K562 (cell line): ENCODE measurements at regions not wholly inside any gene's neighbourhood (a gene's known extent, or its start where the extent isn't known, plus 50 kb on each side); places are given as distances from the start of the nearest gene placed in this dataset.

Source experiments
- ATAC-seq: fragments of 200-7000 bp; cut with Tn5 transposase; 3 replicates; pipeline ENCODE4 v1.9.1; 2020; ENCODE audit warnings: moderate library complexity
- BruUV-seq: library from RNA; stranded (reverse); fragments of 400-500 nt; replicated peaks from 2 replicates; lab custom pipeline; 2021; lab: Mats Ljungman, UMichigan
- CTCF ChIA-PET: fragments of 300-600 bp; formaldehyde crosslinking; extraction: SDS; loops from one replicate; lab custom pipeline; 2021; ENCODE audit warnings: low intra/inter-chr PET ratio; lab: Yijun Ruan, JAX
- POLR2A ChIA-PET: fragments of 300-600, 350-650 bp; sonication (Branson Sonifier 250); formaldehyde crosslinking; extraction: SDS; loops from one replicate; lab custom pipeline; 2021; ENCODE audit warnings: antibody characterized with exemption, inconsistent platforms; lab: Yijun Ruan, JAX
- DNase-seq, 4 experiments: peaks; one replicate each; pipeline versions ENCODE4 v3.0.0 to v3.0.0-alpha.2; 2011 to 2018; ENCODE audit warnings: low spot score in 3 of 4, mixed read lengths in 3 of 4; ENCODE audit errors: extremely low read depth in 1 of 4
- FAIRE-seq: peaks from 2 replicates; lab custom pipeline; 2011; peaks lifted over from hg19 to GRCh38; lab: Jason Lieb, UNC
- H2AFZ ChIP-seq: 2 replicates; pipeline ENCODE4 v1.6.0; 2011; ENCODE audit warnings: low read depth, low read length, control low read depth, inconsistent platforms
- H3K27ac ChIP-seq: fragments of 200-600 bp; 3 replicates; pipeline ENCODE4 v1.8.0; 2011; ENCODE audit warnings: low read depth, mild to moderate bottlenecking, control low read depth, inconsistent platforms, low read length, moderate library complexity, mixed read lengths; ENCODE audit errors: extremely low read depth
- H3K27me3 ChIP-seq, 2 experiments: fragments of 300-600 bp in 1 of 2; 2 replicates in 1 of 2; 3 replicates in 1 of 2; pipeline versions ENCODE4 v1.6.0 to v1.8.0; 2011; ENCODE audit warnings: inconsistent platforms in 2 of 2, low read length in 2 of 2, mild to moderate bottlenecking in 1 of 2, mixed read lengths in 1 of 2, moderate library complexity in 1 of 2; ENCODE audit not compliant: control insufficient read depth in 2 of 2, insufficient read depth in 2 of 2
- H3K36me3 ChIP-seq: fragments of 300-600 bp; 3 replicates; pipeline ENCODE4 v1.8.0; 2011; ENCODE audit warnings: mild to moderate bottlenecking, low read length, inconsistent platforms; ENCODE audit not compliant: control insufficient read depth, insufficient read depth
- H3K4me1 ChIP-seq, 2 experiments: fragments of 200-600 bp in 1 of 2; replicated peaks in 1 of 2; 2 replicates in 1 of 2; 3 replicates in 1 of 2; pipeline versions ENCODE4 v1.5.1 to v1.8.0; 2011; ENCODE audit warnings: inconsistent platforms in 2 of 2, low read length in 2 of 2, mild to moderate bottlenecking in 1 of 2, mixed read lengths in 1 of 2, moderate library complexity in 1 of 2; ENCODE audit not compliant: control insufficient read depth in 2 of 2, insufficient read depth in 2 of 2
- H3K4me2 ChIP-seq: 2 replicates; pipeline ENCODE4 v1.6.1; 2011; ENCODE audit warnings: low read length, control low read depth, inconsistent platforms, mixed read lengths; ENCODE audit not compliant: insufficient read depth
- H3K4me3 ChIP-seq: fragments of 200-600 bp; sonication (generic), shearing (Covaris generic); 2 replicates; pipeline ENCODE4 v1.5.1; 2016; ENCODE audit warnings: control low read depth, inconsistent platforms
- H3K79me2 ChIP-seq: fragments of 200-600 bp; 3 replicates; pipeline ENCODE4 v1.8.0; 2011; ENCODE audit warnings: low read length, inconsistent platforms; ENCODE audit not compliant: control insufficient read depth, insufficient read depth
- H3K9ac ChIP-seq, 2 experiments: 2 replicates each; pipeline versions ENCODE4 v1.6.0 to v1.6.1; 2011; ENCODE audit warnings: low read depth in 2 of 2, low read length in 2 of 2, control low read depth in 1 of 2, inconsistent platforms in 1 of 2, mild to moderate bottlenecking in 1 of 2, mixed read lengths in 1 of 2; ENCODE audit not compliant: insufficient read depth in 1 of 2
- H3K9me1 ChIP-seq: one replicate; pipeline ENCODE4 v1.6.0; 2011; ENCODE audit warnings: inconsistent platforms, mild to moderate bottlenecking, low read length, moderate library complexity; ENCODE audit not compliant: control insufficient read depth, insufficient read depth
- H3K9me3 ChIP-seq: replicated peaks from 2 replicates; pipeline ENCODE4 v1.5.1; 2011; ENCODE audit warnings: low read depth, low read length, inconsistent platforms; ENCODE audit not compliant: control insufficient read depth, insufficient read depth
- H4K20me1 ChIP-seq: replicated peaks from 2 replicates; pipeline ENCODE4 v1.6.1; 2011; ENCODE audit warnings: low read length, inconsistent platforms, mixed read lengths; ENCODE audit not compliant: control insufficient read depth, insufficient read depth
- CHCHD3 ChIP-seq: fragments of 250-450 bp; sonication (Bioruptor Pico); IDR thresholded peaks from 2 replicates; pipeline ENCODE4 v2.1.2; 2022; ENCODE audit warnings: mild to moderate bottlenecking
- CREB3 ChIP-seq: fragments of 450-650 bp; conservative IDR thresholded peaks from 2 replicates; pipeline ENCODE4 v1.6.1; 2016; ENCODE audit warnings: missing genetic modification characterization, low read depth, mild to moderate bottlenecking, missing compliant biosample characterization, moderate library complexity
- CSDE1 ChIP-seq, 2 experiments: fragments of 450-650 bp; IDR thresholded peaks; 2 replicates each; pipeline ENCODE4 v1.6.1; 2016; ENCODE audit warnings: mild to moderate bottlenecking in 1 of 2
- ELK3 ChIP-seq: fragments of 450-650 bp; formaldehyde crosslinking; IDR thresholded peaks from 2 replicates; pipeline ENCODE4 v1.4.0; 2020; ENCODE audit warnings: mild to moderate bottlenecking
- HEY1 ChIP-seq: fragments of 250-450 bp; sonication (Bioruptor Pico); IDR thresholded peaks from 2 replicates; pipeline ENCODE4 v1.5.0; 2020; ENCODE audit warnings: mild to moderate bottlenecking, moderate library complexity, borderline replicate concordance
- MTA1 ChIP-seq: fragments of 450-650 bp; IDR thresholded peaks from 2 replicates; pipeline ENCODE4 v1.6.1; 2017; ENCODE audit warnings: borderline replicate concordance
- POLR2AphosphoS5 ChIP-seq: IDR thresholded peaks from 2 replicates; pipeline ENCODE4 v1.6.1; 2011; ENCODE audit warnings: mild to moderate bottlenecking, low read depth, low read length, moderate library complexity; ENCODE audit not compliant: control insufficient read depth, insufficient read depth
- THAP7 ChIP-seq: fragments of 250-450 bp; sonication (Bioruptor Pico); IDR thresholded peaks from 2 replicates; pipeline ENCODE4 v1.5.0; 2021
- THRB ChIP-seq: fragments of 450-650 bp; formaldehyde crosslinking; conservative IDR thresholded peaks from 2 replicates; pipeline ENCODE4 v1.4.0; 2022; ENCODE audit warnings: mild to moderate bottlenecking, missing genetic modification characterization
- TSC22D4 ChIP-seq: fragments of 450-650 bp; IDR thresholded peaks from 2 replicates; pipeline ENCODE4 v1.6.1; 2016; ENCODE audit warnings: missing genetic modification characterization, missing biosample characterization, control low read depth
- ZNF146 ChIP-seq: IDR thresholded peaks from one replicate; pipeline ENCODE4 v1.6.1; 2018; ENCODE audit warnings: missing compliant biosample characterization; ENCODE audit not compliant: unreplicated experiment
- ZNF584 ChIP-seq: fragments of 200-800 bp; sonication (Bioruptor generic); IDR thresholded peaks from 2 replicates; pipeline ENCODE4 v1.6.1; 2016; ENCODE audit warnings: low read depth, mild to moderate bottlenecking, missing genetic modification characterization, missing compliant biosample characterization
- ZNF830 ChIP-seq: fragments of 250-450 bp; sonication (Bioruptor Pico); IDR thresholded peaks from 2 replicates; pipeline ENCODE4 v1.5.0; 2021; ENCODE audit warnings: mild to moderate bottlenecking
- ZSCAN29 ChIP-seq: fragments of 450-650 bp; IDR thresholded peaks from 2 replicates; pipeline ENCODE4 v1.6.1; 2017
- ZSCAN32 ChIP-seq: fragments of 450-650 bp; formaldehyde crosslinking; IDR thresholded peaks from 2 replicates; pipeline ENCODE4 v1.4.0; 2020; ENCODE audit warnings: mild to moderate bottlenecking, moderate library complexity
- WGBS: fragments of 100-300 bp; shearing (Covaris generic); methylation state at CpG from one replicate; pipeline ENCODE4 v1.1.6; 2016; ENCODE audit warnings: low coverage, mixed read lengths; ENCODE audit not compliant: insufficient coverage; ENCODE audit errors: missing lambda C conversion rate; 5-methylcytosine and 5-hydroxymethylcytosine counted together
- in situ Hi-C: fragments of 300-500 bp; cut with MboI; formaldehyde crosslinking; loops from 4 replicates; pipeline ENCODE4 v1.15.0; 2018; ENCODE audit warnings: inconsistent platforms, mixed read lengths
- intact Hi-C: fragments of 100-400 bp; cut with micrococcal nuclease; formaldehyde crosslinking; loops from 2 replicates; pipeline ENCODE4 v1.14.2; 2022

- no peak for TF ChIP-seq THAP7 (CRISPR knock-in tag)
- no peak for TF ChIP-seq CSDE1 (IDR thresholded peaks at IDR 0.05)
- no peak for TF ChIP-seq ZNF146 (CRISPR knock-in tag)
- TF ChIP-seq ZSCAN32 (CRISPR knock-in tag) = no peak
- TF ChIP-seq ZNF830 (CRISPR knock-in tag) = no peak
- no peak for TF ChIP-seq ZNF584
Measured at GRCh38 chr10:114729103-114729659, 71.1 kb upstream of the ABLIM1 start (continued).

GRCh38 chr10:114730291-114730690 lies 72.2 kb upstream of the ABLIM1 start:
- BruUV-seq = no TSS peak
- H2AFZ ChIP-seq = no peak overlapping the region
- H3K9me1 ChIP-seq = no peaks in the 10 kb centered on the region
- ChIA-PET CTCF (no interaction called here), POLR2A (interaction anchor here (1.2 kb wide), 1 partner anchor 12 kb away, joined by 3 read pairs; no protein-coding TSS in a partner anchor)
- H3K27ac ChIP-seq = no peak overlapping the region
- H3K9me3 ChIP-seq = no peaks in the 10 kb centered on the region
- DNase-seq (no peak), FAIRE-seq (no peak), ATAC-seq (no peak)
- no peak overlapping the region for H3K4me2 ChIP-seq
- no peak overlapping the region for H3K4me3 ChIP-seq
- TF ChIP-seq CREB3 (tag) (no peak), THRB (CRISPR knock-in tag) (no peak), CHCHD3 (no peak), TSC22D4 (tag) (no peak), HEY1 (CRISPR knock-in tag) (no peak), POLR2AphosphoS5 (no peak), MTA1 (no peak), ELK3 (no peak), ZSCAN29 (no peak)
- 0% methylated on average over 4 of the region's 6 CpGs for WGBS
- in situ Hi-C loops (no loop called here), intact Hi-C loops (no loop called here)
- no peak overlapping the region for H3K9ac ChIP-seq
- H3K4me1 ChIP-seq = no peaks in the 10 kb centered on the region
- no peaks in the 10 kb centered on the region for H3K79me2 ChIP-seq
- H4K20me1 ChIP-seq = no peaks in the 10 kb centered on the region
- H3K36me3 ChIP-seq = no peaks in the 10 kb centered on the region
- no peaks in the 10 kb centered on the region for H3K27me3 ChIP-seq
